Activated naive CD4-positive, alpha-beta T cell treated with anti-CD3 and anti-CD28 coated beads for 36 hours (primary cell): ENCODE measurements at regions not wholly inside any gene's neighbourhood (a gene's known extent, or its start where the extent isn't known, plus 50 kb on each side); places are given as distances from the start of the nearest gene placed in this dataset.

Experiments
- CTCF ChIA-PET: fragments of 350-600 bp; sonication (Branson Sonifier 250); formaldehyde crosslinking; loops from one replicate; lab custom pipeline; 2021; ENCODE audit warnings: antibody characterized with exemption; lab: Charles Lee
- DNase-seq: peaks from one replicate; pipeline ENCODE4 v3.0.0-alpha.2; 2020
- H3K27ac Mint-ChIP-seq: one replicate; pipeline ENCODE4 v1.8.0; 2021; ENCODE audit warnings: mild to moderate bottlenecking, mixed read lengths
- H3K27me3 Mint-ChIP-seq: one replicate; pipeline ENCODE4 v1.8.0; 2021; ENCODE audit warnings: low read depth, mixed read lengths
- H3K36me3 Mint-ChIP-seq: one replicate; pipeline ENCODE4 v1.8.0; 2021; ENCODE audit warnings: low read depth, mixed read lengths
- H3K4me1 Mint-ChIP-seq: one replicate; pipeline ENCODE4 v1.8.0; 2021; ENCODE audit warnings: low read depth, mixed read lengths
- H3K4me3 Mint-ChIP-seq: one replicate; pipeline ENCODE4 v1.8.0; 2021; ENCODE audit warnings: mild to moderate bottlenecking, moderate library complexity, mixed read lengths
- H3K9me3 Mint-ChIP-seq: one replicate; pipeline ENCODE4 v1.8.0; 2021; ENCODE audit warnings: mixed read lengths
- intact Hi-C: fragments of 100-400 bp; cut with micrococcal nuclease; formaldehyde crosslinking; loops from one replicate; pipeline ENCODE4 v1.15.1; 2023

DNA sequence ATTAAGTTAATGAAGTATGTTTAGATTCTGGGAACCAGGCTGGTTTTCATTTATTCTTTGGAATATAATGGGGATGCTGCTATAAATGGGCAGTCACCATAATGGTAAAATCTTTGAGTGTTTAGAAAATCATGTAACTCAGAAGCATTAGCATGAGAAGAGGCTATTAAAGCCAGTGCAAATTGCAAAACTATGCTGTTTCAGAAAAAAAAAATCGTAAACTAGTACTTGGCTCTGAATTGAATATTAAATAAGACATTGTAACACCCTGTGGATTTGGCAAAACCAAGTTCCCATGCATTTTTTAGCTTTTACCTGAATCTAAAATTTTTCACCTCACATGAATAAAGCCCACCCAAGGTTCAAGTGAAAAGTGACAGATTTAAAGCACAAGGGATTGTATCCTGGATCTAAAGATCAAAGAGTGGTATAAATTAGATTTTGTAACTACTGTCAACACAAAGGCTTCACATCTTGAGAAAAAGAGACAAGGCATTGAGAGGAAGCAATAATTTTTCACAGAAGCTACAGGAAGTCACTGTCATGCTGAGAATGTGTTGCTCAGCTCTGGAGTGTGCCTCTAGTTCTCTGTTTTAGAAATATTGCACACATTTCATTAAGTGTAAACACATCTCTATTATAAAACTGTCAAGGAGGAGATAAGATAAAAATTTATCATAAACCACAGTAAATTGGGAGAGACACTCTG, 142.2 kb downstream of the ABCA8 start:
- Mint-ChIP-seq H3K27ac (no peak overlapping the region), H3K36me3 (no peaks in the 10 kb centered on the region), H3K4me3 (no peak overlapping the region), H3K9me3 (no peaks in the 10 kb centered on the region), H3K27me3 (peaks cover 3% of the 10 kb centered on the region), H3K4me1 (no peaks in the 10 kb centered on the region)
- CTCF ChIA-PET, result interaction anchor here (0.6 kb wide), 1 partner anchor 423 kb away, joined by 3 read pairs; no protein-coding TSS in a partner anchor
- intact Hi-C loops, result no loop called here
- no peak for DNase-seq

DNA sequence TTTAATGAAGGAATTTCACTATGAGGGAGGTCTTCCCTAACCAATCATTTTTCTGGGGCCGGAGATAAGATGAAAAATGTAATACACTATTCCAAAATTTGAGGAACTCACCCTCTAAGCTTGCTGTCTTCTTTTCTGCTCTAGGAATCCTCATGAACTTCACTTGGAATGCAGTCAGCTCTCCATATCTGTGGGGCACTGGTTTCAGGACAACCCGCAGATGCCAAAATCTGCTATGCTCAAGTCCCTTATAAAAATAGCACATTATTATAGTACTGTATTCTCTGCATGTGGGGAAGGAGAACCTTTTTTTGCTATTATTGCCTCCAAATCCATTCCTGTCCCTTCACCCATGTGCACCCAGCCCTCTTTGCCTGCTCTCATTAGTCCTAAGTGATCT, 146.0 kb downstream of the ABCA8 start:
- no peaks in the 10 kb centered on the region for H3K4me1 Mint-ChIP-seq
- H3K27ac Mint-ChIP-seq, result no peak overlapping the region
- no peaks in the 10 kb centered on the region for H3K9me3 Mint-ChIP-seq
- CTCF ChIA-PET, result interaction anchor here (0.5 kb wide), 1 partner anchor 33 kb away, joined by 3 read pairs; no protein-coding TSS in a partner anchor
- H3K36me3 Mint-ChIP-seq, result no peaks in the 10 kb centered on the region
- H3K4me3 Mint-ChIP-seq, result no peak overlapping the region
- no peak for DNase-seq
- H3K27me3 Mint-ChIP-seq, result no peaks in the 10 kb centered on the region
- intact Hi-C loops, result no loop called here

DNA sequence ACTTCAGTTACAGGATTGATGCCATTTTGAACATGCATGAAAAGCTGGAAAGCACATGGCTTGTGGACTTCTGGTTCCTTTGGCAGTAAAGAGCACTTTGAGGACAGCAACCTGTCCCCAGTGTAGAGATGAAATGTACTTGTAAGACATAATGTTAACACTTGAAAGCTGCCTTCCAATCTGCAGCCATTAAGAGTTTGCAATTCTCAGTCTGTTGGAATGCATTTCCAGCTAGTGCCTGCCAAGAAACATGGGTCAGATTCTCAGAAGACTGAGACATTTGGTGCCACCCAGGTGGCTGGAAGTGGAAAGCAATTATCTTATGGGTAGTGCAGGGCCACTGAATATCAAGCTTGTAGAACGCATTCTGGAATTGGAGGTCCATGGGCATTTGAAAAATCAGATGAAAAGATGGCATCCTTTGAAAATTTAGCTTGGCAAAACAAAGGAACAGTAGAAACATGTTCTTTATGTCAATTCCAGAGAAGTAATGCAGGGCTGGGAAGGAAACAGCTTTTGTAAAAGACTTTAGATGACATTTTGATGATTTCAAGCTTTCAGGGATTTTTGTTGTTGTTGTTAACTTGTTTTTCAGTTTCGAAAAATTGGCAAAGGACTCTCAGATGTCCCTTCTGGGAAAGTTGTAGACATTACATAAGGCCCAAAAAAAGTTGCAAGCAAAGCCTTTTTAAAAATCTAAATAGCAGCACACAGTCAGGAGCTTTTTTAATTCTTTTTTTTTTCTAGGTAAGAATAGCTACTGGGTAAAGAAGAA, 147.0 kb downstream of the ABCA8 start:
- DNase-seq, result no peak
- Mint-ChIP-seq H3K27me3 (no peaks in the 10 kb centered on the region), H3K27ac (no peak overlapping the region), H3K36me3 (no peaks in the 10 kb centered on the region), H3K9me3 (no peaks in the 10 kb centered on the region), H3K4me1 (no peaks in the 10 kb centered on the region), H3K4me3 (no peak overlapping the region)
- CTCF ChIA-PET, result interaction anchor here (1.2 kb wide), 1 partner anchor 17 kb away, joined by 3 read pairs; no protein-coding TSS in a partner anchor
- intact Hi-C loops, result no loop called here

DNA sequence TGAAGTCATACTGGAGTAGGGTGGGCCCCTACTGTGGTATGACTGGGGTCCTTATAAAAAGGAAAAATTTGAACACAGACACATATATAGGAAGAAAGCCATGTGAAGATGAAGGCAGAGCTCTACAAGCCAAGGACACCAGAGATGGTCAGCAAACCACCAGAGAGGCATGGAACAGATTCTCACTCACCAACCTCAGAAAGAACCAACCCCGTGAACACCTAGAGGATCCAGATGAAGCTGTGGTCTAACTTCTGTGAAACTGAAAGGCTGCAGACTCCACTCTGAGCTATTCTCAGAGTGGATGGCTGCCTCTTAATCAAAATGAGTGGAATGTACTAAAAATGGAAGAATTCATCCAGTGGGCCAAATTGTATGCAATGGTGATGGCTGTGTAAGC, 149.6 kb downstream of the ABCA8 start:
- Mint-ChIP-seq H3K4me3 (no peak overlapping the region), H3K36me3 (no peaks in the 10 kb centered on the region), H3K27me3 (no peaks in the 10 kb centered on the region), H3K27ac (no peak overlapping the region), H3K9me3 (no peaks in the 10 kb centered on the region), H3K4me1 (no peaks in the 10 kb centered on the region)
- DNase-seq, result no peak
- CTCF ChIA-PET, result interaction anchor here (0.8 kb wide), 1 partner anchor 11 kb away, joined by 3 read pairs; no protein-coding TSS in a partner anchor
- intact Hi-C loops, result no loop called here

DNA sequence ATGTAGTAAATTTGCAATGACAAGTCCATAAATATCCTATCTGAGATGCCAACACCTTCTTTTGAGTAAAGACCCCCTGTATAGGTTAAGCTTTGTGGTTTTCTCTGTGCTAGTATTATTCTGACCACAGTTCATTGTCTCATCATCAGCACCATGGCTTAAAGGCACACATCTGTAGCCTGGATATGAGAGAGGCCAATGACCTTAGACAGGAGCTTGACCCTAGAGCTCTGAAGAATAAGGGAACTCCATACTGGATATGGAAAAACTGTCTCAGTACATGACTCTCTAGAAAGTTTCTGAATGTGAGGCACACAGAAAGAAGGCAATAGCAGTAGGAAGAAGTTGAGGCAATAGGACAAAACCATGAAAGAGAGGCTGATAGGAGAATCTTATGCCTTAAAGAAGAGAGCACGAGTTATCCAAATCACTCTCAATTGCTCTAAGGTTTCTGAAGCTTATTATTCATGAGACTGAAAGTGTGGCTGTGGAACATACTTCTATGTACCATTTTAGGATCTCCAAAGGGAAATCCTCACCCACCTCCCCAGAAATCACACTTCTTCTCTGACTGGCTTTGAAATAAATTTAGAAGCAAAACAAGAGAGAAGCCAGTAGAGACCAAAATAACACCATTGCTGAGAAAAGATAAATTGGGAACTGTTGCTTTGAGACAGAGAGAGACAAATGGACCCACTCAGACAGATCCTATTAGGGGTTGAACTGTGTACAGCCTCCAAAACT, 150.2 kb downstream of the ABCA8 start:
- CTCF ChIA-PET, result interaction anchor here (1.1 kb wide), 1 partner anchor 29 kb away, joined by 4 read pairs; no protein-coding TSS in a partner anchor
- H3K4me1 Mint-ChIP-seq, result no peaks in the 10 kb centered on the region

DNA sequence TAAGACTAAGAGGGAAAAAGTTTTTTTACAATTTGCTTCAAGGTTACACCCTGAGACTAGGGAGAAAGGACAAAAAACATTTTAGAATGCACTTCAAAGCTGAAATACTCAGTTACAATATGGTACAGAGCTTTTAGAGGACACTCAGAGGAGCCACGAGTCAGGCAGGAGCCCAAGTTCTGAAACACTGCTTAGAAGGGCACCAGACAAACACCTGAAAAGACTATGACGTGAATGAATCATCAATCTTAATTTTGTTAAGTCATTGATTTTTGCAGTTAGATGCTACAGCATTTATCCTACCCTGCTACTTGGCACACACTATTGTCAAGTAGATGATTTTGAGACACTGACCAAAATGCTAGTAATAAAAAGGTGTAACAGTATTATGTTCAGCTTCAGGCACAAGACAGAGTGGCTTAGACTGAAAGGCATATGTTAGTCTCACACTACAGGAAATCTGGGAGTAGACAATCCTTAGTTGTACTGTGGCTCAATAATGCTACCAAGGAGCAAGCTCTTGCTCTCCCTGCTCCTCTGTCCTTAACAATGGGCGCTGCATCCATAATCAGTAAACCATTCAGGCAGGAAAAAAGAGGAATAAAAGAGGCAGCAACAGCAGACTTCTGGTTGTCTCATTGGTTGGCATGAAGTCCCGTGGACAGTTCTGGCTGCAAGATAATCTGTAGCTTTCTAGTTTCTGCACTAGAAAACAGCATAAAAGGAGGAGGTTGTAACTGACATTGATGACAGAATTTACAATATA, 151.8 kb downstream of the ABCA8 start:
- CTCF ChIA-PET, result interaction anchor here (1.0 kb wide), 1 partner anchor 13 kb away, joined by 3 read pairs; no protein-coding TSS in a partner anchor
- no peaks in the 10 kb centered on the region for H3K36me3 Mint-ChIP-seq

More for the DNA sequence above, 150.2 kb downstream of the ABCA8 start:
- H3K9me3 Mint-ChIP-seq, result no peaks in the 10 kb centered on the region
- no peak for DNase-seq
- no peak overlapping the region for H3K27ac Mint-ChIP-seq
- no peak overlapping the region for H3K4me3 Mint-ChIP-seq
- H3K27me3 Mint-ChIP-seq, result no peaks in the 10 kb centered on the region
- intact Hi-C loops, result no loop called here
- no peaks in the 10 kb centered on the region for H3K36me3 Mint-ChIP-seq

DNA sequence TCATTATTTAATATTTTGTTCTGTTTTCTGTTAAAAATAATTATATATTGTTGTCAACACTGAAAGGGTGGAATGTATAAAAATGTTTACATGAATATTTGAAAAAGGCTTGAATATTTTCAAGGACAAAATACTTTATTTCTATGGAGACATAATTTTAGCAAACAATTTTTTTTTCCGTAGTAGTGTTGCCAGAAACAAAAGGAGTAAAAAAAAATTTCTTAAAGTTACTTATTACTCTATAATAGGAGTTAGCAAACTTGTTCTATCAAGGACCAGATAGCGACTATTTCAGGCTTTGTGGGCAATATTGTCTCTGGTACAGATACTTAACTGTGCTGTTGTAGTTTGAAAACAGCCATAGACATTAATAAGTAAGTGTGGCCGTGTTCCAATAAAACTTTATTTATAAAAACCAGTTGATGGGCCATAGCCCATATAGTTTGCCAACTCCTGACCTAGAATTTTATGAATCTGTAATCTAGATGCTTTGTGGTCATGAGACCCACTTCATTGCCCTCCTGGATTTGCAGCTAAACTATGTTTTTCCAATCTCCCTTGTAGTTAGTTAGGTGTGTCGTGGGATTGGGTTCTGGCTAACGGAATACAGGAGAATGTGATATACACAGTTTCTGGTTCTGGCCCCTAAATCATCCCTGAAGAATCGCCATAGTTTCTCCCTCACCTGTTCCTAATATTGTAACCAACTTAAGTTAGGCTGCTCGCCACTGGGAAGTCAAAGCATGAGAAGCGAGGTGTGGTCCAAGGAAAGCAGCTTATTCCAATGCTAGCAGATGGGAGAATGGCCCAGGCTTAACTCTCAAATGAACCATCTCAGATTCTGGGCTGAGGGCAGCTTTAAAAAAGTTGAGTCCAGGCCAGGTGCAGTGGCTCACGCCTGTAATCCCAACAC, 153.6 kb downstream of the ABCA8 start:
- Mint-ChIP-seq H3K27me3 (peaks cover 2% of the 10 kb centered on the region), H3K36me3 (no peaks in the 10 kb centered on the region), H3K4me1 (no peaks in the 10 kb centered on the region), H3K4me3 (no peak overlapping the region), H3K9me3 (no peaks in the 10 kb centered on the region), H3K27ac (no peak overlapping the region)
- intact Hi-C loops, result no loop called here
- no peak for DNase-seq
- CTCF ChIA-PET, result no interaction called here

More for the DNA sequence above, 151.8 kb downstream of the ABCA8 start:
- intact Hi-C loops, result no loop called here
- Mint-ChIP-seq H3K9me3 (no peaks in the 10 kb centered on the region), H3K4me3 (no peak overlapping the region), H3K4me1 (no peaks in the 10 kb centered on the region), H3K27ac (no peak overlapping the region), H3K27me3 (peaks cover 2% of the 10 kb centered on the region)
- no peak for DNase-seq

DNA sequence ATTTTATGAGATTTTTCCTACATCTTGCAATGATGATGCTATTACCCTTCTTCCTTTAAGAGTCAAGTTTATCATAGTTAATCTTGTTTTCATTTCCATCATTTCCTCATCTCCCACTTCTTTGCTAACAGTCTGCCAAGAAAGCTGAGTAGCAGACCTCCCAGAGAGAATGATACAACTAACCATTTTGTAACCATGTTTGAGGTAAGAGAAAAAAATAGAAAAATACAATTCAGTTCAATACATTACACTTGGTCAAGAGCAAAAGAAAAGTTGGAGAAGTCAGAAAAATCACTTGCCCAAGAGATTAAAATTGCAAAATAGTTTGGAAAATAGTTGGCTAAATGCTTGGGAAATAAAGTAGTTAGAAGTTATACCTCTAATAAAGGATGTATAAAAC, 154.4 kb downstream of the ABCA8 start:
- no peaks in the 10 kb centered on the region for H3K9me3 Mint-ChIP-seq
- peaks cover 2% of the 10 kb centered on the region for H3K27me3 Mint-ChIP-seq
- CTCF ChIA-PET, result no interaction called here
- no peaks in the 10 kb centered on the region for H3K36me3 Mint-ChIP-seq
- H3K27ac Mint-ChIP-seq, result no peak overlapping the region
- H3K4me3 Mint-ChIP-seq, result no peak overlapping the region
- intact Hi-C loops, result no loop called here
- DNase-seq, result no peak
- H3K4me1 Mint-ChIP-seq, result no peaks in the 10 kb centered on the region

DNA sequence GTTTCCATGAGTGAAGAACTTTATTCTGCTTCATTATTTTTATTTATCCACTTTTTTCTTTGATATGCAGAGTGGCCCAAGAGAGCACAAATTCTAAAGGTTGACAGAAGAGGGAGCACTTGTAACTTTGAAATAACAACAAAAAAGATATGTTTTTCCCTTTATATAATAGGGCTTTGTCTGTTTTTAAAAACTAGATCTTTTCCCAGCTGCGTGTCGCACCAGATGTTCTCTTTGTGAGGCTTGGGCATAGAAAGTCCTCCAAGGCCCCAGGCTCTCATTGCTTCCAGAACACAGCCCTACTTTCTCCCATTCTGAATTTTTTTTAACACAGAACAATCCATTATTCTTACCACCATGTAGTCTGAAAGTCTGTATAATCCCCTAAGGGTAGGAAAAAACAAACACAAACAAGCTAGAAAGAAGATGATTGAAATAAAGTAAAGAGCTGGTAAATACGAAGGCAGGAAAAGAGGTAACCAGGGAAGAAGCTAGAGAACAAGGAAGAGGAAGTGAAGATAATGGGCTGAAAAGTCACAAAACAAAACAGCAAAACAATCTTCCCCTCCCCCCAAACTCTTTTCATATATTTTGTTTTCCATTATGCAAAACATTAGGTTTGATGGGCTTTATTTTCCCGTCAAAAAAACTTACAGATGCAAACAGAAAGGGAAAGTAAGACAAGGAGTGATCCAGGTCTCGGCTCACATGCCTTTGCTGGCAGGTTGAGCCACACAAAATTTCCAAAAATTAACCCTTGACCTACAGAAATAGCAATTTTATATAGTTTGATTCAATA, 160.4 kb downstream of the ABCA8 start:
- Mint-ChIP-seq H3K27ac (no peak overlapping the region), H3K4me3 (no peak overlapping the region)
- CTCF ChIA-PET, result interaction anchor here (0.7 to 0.9 kb wide), 3 partner anchors 11 to 587 kb away, joined by 3 read pairs; no protein-coding TSS in a partner anchor

DNA sequence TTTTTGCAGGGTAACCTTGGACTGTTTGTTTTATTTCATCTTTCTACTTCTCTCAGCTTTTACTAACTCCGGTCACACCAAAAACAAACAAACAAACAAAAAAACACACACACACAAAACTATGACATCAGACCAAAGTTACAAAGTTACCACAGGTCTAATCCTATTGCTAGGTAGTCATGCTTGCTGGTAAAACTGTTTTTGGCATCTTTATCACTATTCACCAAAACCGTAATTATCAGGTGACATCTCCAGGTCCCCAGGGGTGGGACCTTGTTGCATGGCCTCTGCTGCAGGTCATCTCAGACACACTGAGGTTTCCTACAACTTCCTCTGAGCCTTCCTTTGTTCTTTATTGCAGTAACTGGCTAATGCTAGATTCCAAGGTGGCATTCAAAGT, 162.3 kb downstream of the ABCA8 start:
- H3K27me3 Mint-ChIP-seq, result peaks cover 12% of the 10 kb centered on the region
- peaks cover 7% of the 10 kb centered on the region for H3K4me1 Mint-ChIP-seq
- intact Hi-C loops, result no loop called here
- no peaks in the 10 kb centered on the region for H3K36me3 Mint-ChIP-seq
- no peak overlapping the region for H3K4me3 Mint-ChIP-seq
- H3K27ac Mint-ChIP-seq, result no peak overlapping the region
- CTCF ChIA-PET, result interaction anchor here (1.9 kb wide), 1 partner anchor 18 kb away, joined by 4 read pairs; no protein-coding TSS in a partner anchor
- DNase-seq, result no peak
- no peaks in the 10 kb centered on the region for H3K9me3 Mint-ChIP-seq

More for the DNA sequence above, 160.4 kb downstream of the ABCA8 start:
- peaks cover 7% of the 10 kb centered on the region for H3K4me1 Mint-ChIP-seq
- DNase-seq, result no peak
- no peaks in the 10 kb centered on the region for H3K9me3 Mint-ChIP-seq
- H3K27me3 Mint-ChIP-seq, result peaks cover 9% of the 10 kb centered on the region
- H3K36me3 Mint-ChIP-seq, result no peaks in the 10 kb centered on the region
- intact Hi-C loops, result no loop called here
